HEK293T (cell line): ENCODE measurements at regions not wholly inside any gene's neighbourhood (a gene's known extent, or its start where the extent isn't known, plus 50 kb on each side); places are given as distances from the start of the nearest gene placed in this dataset.

Experiments used
- CTCF ChIA-PET: fragments of 350-600 bp; formaldehyde crosslinking; extraction: SDS; loops from one replicate; lab custom pipeline; 2021; ENCODE audit warnings: antibody characterized with exemption, inconsistent platforms; lab: Yijun Ruan, JAX
- POLR2A ChIA-PET: fragments of 350-600 bp; formaldehyde crosslinking; extraction: SDS; loops from one replicate; lab custom pipeline; 2020; ENCODE audit warnings: antibody characterized with exemption, inconsistent platforms; lab: Yijun Ruan, JAX
- DNase-seq: peaks from one replicate; pipeline ENCODE4 v3.0.0; 2012; ENCODE audit warnings: mixed read lengths; ENCODE audit errors: extremely low spot score
- ARNT ChIP-seq: fragments of 450-650 bp; IDR thresholded peaks from 2 replicates; pipeline ENCODE4 v1.6.1; 2017; ENCODE audit warnings: mild to moderate bottlenecking
- BHLHE40 ChIP-seq: fragments of 450-650 bp; IDR thresholded peaks from 2 replicates; pipeline ENCODE4 v1.6.1; 2016; ENCODE audit warnings: mild to moderate bottlenecking, moderate library complexity, borderline replicate concordance
- CTBP1 ChIP-seq: fragments of 450-650 bp; IDR thresholded peaks from 2 replicates; pipeline ENCODE4 v1.6.1; 2016; ENCODE audit warnings: borderline replicate concordance
- ELF4 ChIP-seq: fragments of 450-650 bp; IDR thresholded peaks from 2 replicates; pipeline ENCODE4 v1.6.1; 2017; ENCODE audit warnings: antibody characterized with exemption
- FOXA1 ChIP-seq: fragments of 450-650 bp; IDR thresholded peaks from 2 replicates; pipeline ENCODE4 v1.6.1; 2016; ENCODE audit warnings: mild to moderate bottlenecking
- FOXK2 ChIP-seq: fragments of 450-650 bp; IDR thresholded peaks from 2 replicates; pipeline ENCODE4 v1.6.1; 2016; ENCODE audit warnings: mild to moderate bottlenecking
- FOXM1 ChIP-seq: fragments of 450-650 bp; IDR thresholded peaks from 2 replicates; pipeline ENCODE4 v1.6.1; 2017; ENCODE audit warnings: mild to moderate bottlenecking, borderline replicate concordance
- HDGF ChIP-seq: fragments of 450-650 bp; IDR thresholded peaks from 2 replicates; pipeline ENCODE4 v1.6.1; 2017; ENCODE audit warnings: antibody characterized with exemption, borderline replicate concordance
- L3MBTL2 ChIP-seq: fragments of 450-650 bp; conservative IDR thresholded peaks from 2 replicates; pipeline ENCODE4 v1.6.1; 2016; ENCODE audit warnings: mild to moderate bottlenecking
- LEF1 ChIP-seq: fragments of 450-650 bp; IDR thresholded peaks from 2 replicates; pipeline ENCODE4 v1.6.1; 2017; ENCODE audit warnings: mild to moderate bottlenecking, borderline replicate concordance
- NFRKB ChIP-seq: fragments of 450-650 bp; IDR thresholded peaks from 2 replicates; pipeline ENCODE4 v1.6.1; 2016; ENCODE audit warnings: mild to moderate bottlenecking, moderate library complexity
- PKNOX1 ChIP-seq: fragments of 450-650 bp; IDR thresholded peaks from 2 replicates; pipeline ENCODE4 v1.6.1; 2016
- SP1 ChIP-seq: fragments of 450-650 bp; IDR thresholded peaks from 2 replicates; pipeline ENCODE4 v1.6.1; 2017
- SUZ12 ChIP-seq: fragments of 450-650 bp; IDR thresholded peaks from 2 replicates; pipeline ENCODE4 v1.6.1; 2016; ENCODE audit warnings: mild to moderate bottlenecking
- TARDBP ChIP-seq: fragments of 450-650 bp; IDR thresholded peaks from 2 replicates; pipeline ENCODE4 v1.6.1; 2016
- ZNF384 ChIP-seq: fragments of 450-650 bp; IDR thresholded peaks from 2 replicates; pipeline ENCODE4 v1.6.1; 2016

DNA sequence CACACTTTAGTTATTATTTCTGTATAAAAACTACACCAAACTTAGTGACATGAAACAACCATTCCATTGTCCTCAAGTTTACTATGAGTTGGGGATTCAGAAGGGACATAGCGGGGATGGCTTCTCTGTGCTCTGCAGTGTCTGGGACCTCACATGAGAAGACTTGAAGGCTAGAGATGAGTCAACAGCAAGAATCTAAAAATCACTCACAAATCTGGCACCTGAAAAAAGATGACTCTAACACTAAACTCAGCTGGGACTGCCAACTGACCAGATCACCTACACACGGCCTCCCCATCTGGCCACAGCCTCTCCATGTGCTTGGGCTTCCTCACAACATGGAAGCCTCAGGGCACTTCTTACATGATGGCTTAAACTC, 63.0 kb upstream of the EYA2 start:
- TF ChIP-seq L3MBTL2 (no peak), SP1 (no peak), CTBP1 (no peak), BHLHE40 (no peak), FOXA1 (no peak), SUZ12 (no peak), ZNF384 (no peak), HDGF (no peak), TARDBP (no peak), LEF1 (no peak), FOXM1 (no peak), NFRKB (no peak), ARNT (no peak), PKNOX1 (no peak), ELF4 (no peak)
- CTCF ChIA-PET, result no interaction called here
- POLR2A ChIA-PET, result no interaction called here
- no peak for DNase-seq

GRCh38 chr20:46832555-46832954, 62.1 kb upstream of the EYA2 start:
- TF ChIP-seq CTBP1 (no peak), ZNF384 (no peak), TARDBP (no peak), ARNT (no peak), BHLHE40 (no peak)
- ChIA-PET POLR2A (no interaction called here), CTCF (no interaction called here)
- no peak for DNase-seq

DNA sequence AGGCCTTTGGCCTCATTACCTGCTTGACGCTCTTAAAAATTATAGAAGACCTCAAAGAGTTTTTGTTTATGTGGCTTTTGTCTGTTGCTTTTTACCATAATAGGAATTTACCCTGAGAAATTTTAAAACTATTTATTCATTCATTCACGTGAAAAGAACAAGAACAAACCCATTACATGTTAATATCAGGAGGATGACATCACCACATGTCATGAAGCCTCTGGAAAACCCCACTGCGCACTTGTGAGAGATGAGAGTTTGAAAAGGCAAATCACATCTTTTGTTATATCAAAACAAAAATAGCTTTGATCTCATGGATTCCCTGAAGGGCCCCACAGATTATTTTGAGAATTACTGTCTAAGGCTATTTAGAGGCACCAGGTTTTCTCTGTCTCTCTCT, 61.3 kb upstream of the EYA2 start:
- POLR2A ChIA-PET, result no interaction called here
- CTCF ChIA-PET, result no interaction called here
- DNase-seq, result no peak
- TF ChIP-seq PKNOX1 (no peak), SP1 (no peak), SUZ12 (no peak), ARNT (no peak), BHLHE40 (no peak), ELF4 (no peak), FOXK2 (no peak), TARDBP (no peak), HDGF (no peak), L3MBTL2 (no peak), FOXM1 (no peak), NFRKB (no peak), FOXA1 (no peak), ZNF384 (no peak), LEF1 (no peak), CTBP1 (no peak)

DNA sequence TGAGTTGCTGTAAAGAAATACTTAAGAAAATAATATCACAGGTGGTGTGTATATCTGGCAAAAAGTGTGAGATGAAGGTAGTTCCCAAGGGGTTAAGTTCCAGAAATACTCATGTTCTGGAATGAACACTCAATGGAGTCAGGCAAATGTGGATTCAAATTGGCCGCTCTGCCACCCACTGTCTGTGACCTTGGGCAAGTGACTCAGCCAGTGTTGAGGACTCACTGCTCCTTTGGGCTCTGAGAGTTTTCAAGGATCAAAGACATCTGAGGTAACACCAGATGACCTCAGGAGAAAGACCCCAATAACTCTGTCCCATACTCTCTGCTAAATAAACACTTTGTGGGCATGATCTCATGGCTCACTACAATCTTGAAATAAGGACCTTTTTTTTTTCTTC, 59.2 kb upstream of the EYA2 start:
- TF ChIP-seq TARDBP, result no peak
- no peak for TF ChIP-seq L3MBTL2
- TF ChIP-seq SP1, result no peak
- no peak for TF ChIP-seq PKNOX1
- TF ChIP-seq HDGF, result no peak
- TF ChIP-seq NFRKB, result no peak
- no peak for TF ChIP-seq BHLHE40
- TF ChIP-seq CTBP1, result no peak
- no peak for TF ChIP-seq FOXK2
- TF ChIP-seq ELF4, result no peak
- TF ChIP-seq ZNF384, result no peak
- no peak for TF ChIP-seq LEF1
- DNase-seq, result no peak
- ChIA-PET CTCF (no interaction called here), POLR2A (no interaction called here)

DNA sequence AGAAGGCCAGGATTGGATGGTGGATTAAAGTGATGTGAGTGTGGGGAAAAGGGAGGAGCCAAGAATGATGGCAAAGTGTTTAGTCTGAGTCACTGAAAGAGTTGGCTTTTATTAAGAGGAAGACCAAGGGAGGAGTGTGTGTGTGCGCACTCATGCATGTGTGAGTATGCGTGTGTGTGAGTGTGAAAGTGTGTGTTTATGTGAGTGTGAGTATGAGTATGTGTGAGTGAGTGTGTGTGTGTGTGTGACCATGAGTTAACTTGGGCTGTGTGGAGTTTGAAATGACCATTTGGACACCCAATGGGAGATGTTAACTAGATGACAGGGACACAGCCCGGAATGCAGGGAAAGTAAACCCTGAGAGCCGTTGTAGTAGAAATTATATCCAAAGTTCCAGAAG, 57.6 kb upstream of the EYA2 start:
- ChIA-PET POLR2A (no interaction called here), CTCF (no interaction called here)
- TF ChIP-seq HDGF, result no peak
- no peak for DNase-seq

DNA sequence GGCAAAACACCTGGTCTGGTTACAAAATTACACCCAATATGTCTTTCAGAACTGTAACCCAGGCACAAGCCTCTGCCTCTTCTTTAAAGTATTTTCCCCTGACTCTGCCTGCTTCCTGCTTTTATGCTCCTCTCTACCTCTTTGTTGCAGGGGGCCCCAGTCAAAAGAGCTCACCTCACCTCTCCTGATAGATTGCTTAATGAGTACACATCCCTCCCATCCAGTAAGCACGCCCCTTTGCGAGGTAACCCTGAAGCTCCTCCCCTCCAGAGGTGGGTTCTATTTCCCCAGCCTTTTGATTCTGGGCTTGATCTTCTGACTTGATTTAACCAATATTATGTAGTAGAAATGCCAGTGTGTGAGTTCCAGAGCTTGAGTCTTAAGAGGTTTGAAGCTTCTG, 56.6 kb upstream of the EYA2 start:
- POLR2A ChIA-PET, result no interaction called here
- DNase-seq, result no peak
- CTCF ChIA-PET, result no interaction called here
- no peak for TF ChIP-seq CTBP1
- TF ChIP-seq SUZ12, result no peak
- TF ChIP-seq FOXA1, result no peak
- TF ChIP-seq L3MBTL2, result no peak
- no peak for TF ChIP-seq BHLHE40
- no peak for TF ChIP-seq LEF1
- TF ChIP-seq HDGF, result no peak
- no peak for TF ChIP-seq ELF4
- no peak for TF ChIP-seq ARNT
- no peak for TF ChIP-seq FOXK2
- no peak for TF ChIP-seq FOXM1
- TF ChIP-seq ZNF384, result no peak
- TF ChIP-seq NFRKB, result no peak
- TF ChIP-seq SP1, result no peak

DNA sequence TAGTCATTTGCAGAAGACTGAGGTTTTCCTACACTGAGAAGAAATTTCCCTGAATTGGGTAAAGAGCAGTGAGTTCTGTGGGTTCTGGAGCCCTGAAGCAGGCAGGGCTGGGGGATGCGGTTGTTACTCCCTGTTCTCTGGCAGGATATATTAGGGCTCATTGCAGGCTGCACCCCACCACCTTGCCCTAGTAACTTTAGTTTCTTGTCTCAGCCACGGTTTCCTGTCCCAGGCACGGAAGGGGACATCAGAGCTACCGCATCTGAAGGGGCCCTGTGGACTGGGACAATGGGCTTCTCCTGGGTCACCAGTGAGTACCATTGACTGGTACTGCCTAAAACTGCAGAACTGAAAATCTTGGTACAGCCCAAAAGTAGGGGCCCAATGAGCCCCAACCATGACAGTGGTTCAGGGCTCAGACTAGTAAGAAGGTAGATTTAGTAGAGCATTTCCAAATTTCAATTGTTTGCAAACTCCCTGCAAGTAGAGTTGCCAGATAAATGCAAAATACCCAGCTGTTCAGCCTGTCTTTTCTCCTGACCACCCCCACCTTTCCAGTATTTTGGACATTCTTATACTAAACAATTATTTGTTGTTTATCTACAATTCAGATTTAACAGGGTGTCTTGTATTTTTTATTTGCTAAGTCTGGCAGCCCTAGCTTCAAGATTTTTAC, 54.5 kb upstream of the EYA2 start:
- TF ChIP-seq ZNF384 (no peak), FOXK2 (no peak)
- DNase-seq, result no peak
- ChIA-PET POLR2A (no interaction called here), CTCF (no interaction called here)
